Astrocyte (in vitro differentiated cells and primary cell): ENCODE measurements at regions not wholly inside any gene's neighbourhood (a gene's known extent, or its start where the extent isn't known, plus 50 kb on each side); places are given as distances from the start of the nearest gene placed in this dataset.

Source experiments
- DNase-seq: peaks from one replicate; pipeline ENCODE4 v3.0.0-alpha.2; 2010; ENCODE audit warnings: low read depth
- FAIRE-seq: peaks from 2 replicates; lab custom pipeline; 2011; peaks lifted over from hg19 to GRCh38; lab: Jason Lieb, UNC
- H2AFZ ChIP-seq: 2 replicates; pipeline ENCODE4 v1.6.0; 2012; ENCODE audit warnings: low read depth, low read length, inconsistent platforms
- H3K27ac ChIP-seq: 2 replicates; pipeline ENCODE4 v1.5.1; 2011; ENCODE audit warnings: low read depth, low read length, inconsistent platforms
- H3K27me3 ChIP-seq: 2 replicates; pipeline ENCODE4 v1.6.0; 2011; ENCODE audit warnings: low read length, inconsistent platforms; ENCODE audit not compliant: insufficient read depth
- H3K36me3 ChIP-seq: 2 replicates; pipeline ENCODE4 v1.5.1; 2011; ENCODE audit warnings: low read length, inconsistent platforms; ENCODE audit not compliant: insufficient read depth
- H3K4me1 ChIP-seq: 2 replicates; pipeline ENCODE4 v1.5.1; 2011; ENCODE audit warnings: low read length, inconsistent platforms; ENCODE audit not compliant: insufficient read depth
- H3K4me2 ChIP-seq: 2 replicates; pipeline ENCODE4 v1.6.0; 2012; ENCODE audit warnings: low read length, inconsistent platforms
- H3K4me3 ChIP-seq: 2 replicates; pipeline ENCODE4 v1.5.1; 2011; ENCODE audit warnings: low read depth, mild to moderate bottlenecking, low read length, inconsistent platforms; ENCODE audit not compliant: insufficient read depth
- H3K79me2 ChIP-seq: 2 replicates; pipeline ENCODE4 v1.6.0; 2012; ENCODE audit warnings: mild to moderate bottlenecking, low read length, inconsistent platforms; ENCODE audit not compliant: insufficient read depth
- H3K9ac ChIP-seq: 2 replicates; pipeline ENCODE4 v1.6.0; 2012; ENCODE audit warnings: mild to moderate bottlenecking, low read length, inconsistent platforms
- H3K9me3 ChIP-seq: 2 replicates; pipeline ENCODE4 v1.5.1; 2012; ENCODE audit warnings: low read depth, mild to moderate bottlenecking, low read length, inconsistent platforms; ENCODE audit not compliant: insufficient read depth
- H4K20me1 ChIP-seq: 2 replicates; pipeline ENCODE4 v1.6.0; 2012; ENCODE audit warnings: low read length, inconsistent platforms; ENCODE audit not compliant: insufficient read depth
- H3K27ac Mint-ChIP-seq: one replicate; pipeline ENCODE4 v1.8.0; 2021; ENCODE audit warnings: mild to moderate bottlenecking, mixed read lengths; ENCODE audit not compliant: unreplicated experiment
- H3K27me3 Mint-ChIP-seq: one replicate; pipeline ENCODE4 v1.8.0; 2021; ENCODE audit warnings: low read depth, mixed read lengths; ENCODE audit not compliant: unreplicated experiment
- H3K36me3 Mint-ChIP-seq: one replicate; pipeline ENCODE4 v1.8.0; 2021; ENCODE audit warnings: low read depth, mixed read lengths; ENCODE audit not compliant: unreplicated experiment
- H3K4me1 Mint-ChIP-seq: one replicate; pipeline ENCODE4 v1.8.0; 2021; ENCODE audit warnings: low read depth, mixed read lengths; ENCODE audit not compliant: unreplicated experiment
- H3K4me3 Mint-ChIP-seq: one replicate; pipeline ENCODE4 v1.8.0; 2021; ENCODE audit warnings: mild to moderate bottlenecking, moderate library complexity, mixed read lengths; ENCODE audit not compliant: unreplicated experiment
- H3K9me3 Mint-ChIP-seq: one replicate; pipeline ENCODE4 v1.8.0; 2021; ENCODE audit warnings: mild to moderate bottlenecking, mixed read lengths; ENCODE audit not compliant: unreplicated experiment
- CTCF ChIP-seq: IDR thresholded peaks from 2 replicates; pipeline ENCODE4 v1.5.1; 2011; ENCODE audit warnings: low read depth, mild to moderate bottlenecking, inconsistent platforms, low read length, moderate library complexity; ENCODE audit not compliant: insufficient read depth
- EZH2 ChIP-seq: IDR thresholded peaks from 2 replicates; pipeline ENCODE4 v1.6.1; 2012; ENCODE audit warnings: mild to moderate bottlenecking, low read length, inconsistent platforms; ENCODE audit not compliant: insufficient read depth

- DNase-seq (no peak), FAIRE-seq (no peak)
- Histone ChIP-seq H4K20me1 (no peaks in the 10 kb centered on the region), H3K4me1 (no peaks in the 10 kb centered on the region), H3K79me2 (no peaks in the 10 kb centered on the region), H3K27me3 (no peaks in the 10 kb centered on the region), H3K9me3 (no peaks in the 10 kb centered on the region), H3K36me3 (no peaks in the 10 kb centered on the region), H3K9ac (no peak overlapping the region), H3K4me2 (no peak overlapping the region), H3K27ac (no peak overlapping the region), H2AFZ (no peak overlapping the region), H3K4me3 (no peak overlapping the region)
- no peak for TF ChIP-seq EZH2
- Mint-ChIP-seq H3K27ac (no peak overlapping the region), H3K4me3 (no peak overlapping the region), H3K9me3 (no peaks in the 10 kb centered on the region), H3K36me3 (no peaks in the 10 kb centered on the region), H3K27me3 (no peaks in the 10 kb centered on the region), H3K4me1 (no peaks in the 10 kb centered on the region)
Measured at GRCh38 chr11:92569726-92570125, 345.1 kb downstream of the FAT3 start.

GRCh38 chr11:92572559-92572958, 347.9 kb downstream of the FAT3 start:
- Mint-ChIP-seq H3K36me3 (no peaks in the 10 kb centered on the region), H3K4me3 (no peak overlapping the region), H3K9me3 (no peaks in the 10 kb centered on the region), H3K4me1 (no peaks in the 10 kb centered on the region), H3K27ac (no peak overlapping the region), H3K27me3 (no peaks in the 10 kb centered on the region)
- no peak for TF ChIP-seq EZH2
- no peak for TF ChIP-seq CTCF
- Histone ChIP-seq H2AFZ (no peak overlapping the region), H3K4me3 (no peak overlapping the region), H3K9me3 (no peaks in the 10 kb centered on the region), H4K20me1 (no peaks in the 10 kb centered on the region), H3K36me3 (no peaks in the 10 kb centered on the region), H3K27ac (no peak overlapping the region), H3K79me2 (no peaks in the 10 kb centered on the region), H3K4me2 (no peak overlapping the region), H3K9ac (no peak overlapping the region), H3K27me3 (no peaks in the 10 kb centered on the region), H3K4me1 (no peaks in the 10 kb centered on the region)
- no peak for FAIRE-seq
- no peak for DNase-seq

- DNase-seq (no peak), FAIRE-seq (no peak)
- Mint-ChIP-seq H3K4me1 (no peaks in the 10 kb centered on the region), H3K27ac (no peak overlapping the region), H3K36me3 (no peaks in the 10 kb centered on the region), H3K4me3 (no peak overlapping the region), H3K9me3 (no peaks in the 10 kb centered on the region), H3K27me3 (no peaks in the 10 kb centered on the region)
- Histone ChIP-seq H3K9ac (no peak overlapping the region), H3K27me3 (no peaks in the 10 kb centered on the region), H3K36me3 (no peaks in the 10 kb centered on the region), H3K4me2 (no peak overlapping the region), H4K20me1 (no peaks in the 10 kb centered on the region), H3K4me3 (no peak overlapping the region), H3K9me3 (no peaks in the 10 kb centered on the region), H2AFZ (no peak overlapping the region), H3K27ac (no peak overlapping the region), H3K79me2 (no peaks in the 10 kb centered on the region), H3K4me1 (no peaks in the 10 kb centered on the region)
- TF ChIP-seq CTCF = no peak
- TF ChIP-seq EZH2 = no peak
Measured at GRCh38 chr11:92576315-92576714, 351.7 kb downstream of the FAT3 start.
